NB4 (cell line): ENCODE measurements at regions not wholly inside any gene's neighbourhood (a gene's known extent, or its start where the extent isn't known, plus 50 kb on each side); places are given as distances from the start of the nearest gene placed in this dataset.

Source experiments
- DNase-seq: peaks from one replicate; pipeline ENCODE4 v3.0.0; 2010; ENCODE audit warnings: low read depth
- H3K4me3 ChIP-seq: one replicate; pipeline ENCODE4 v1.5.1; 2011; ENCODE audit warnings: mild to moderate bottlenecking, low read depth, low read length, moderate library complexity
- MYC ChIP-seq: IDR thresholded peaks from 2 replicates; pipeline ENCODE4 v1.6.1; 2011; ENCODE audit warnings: low read depth, low read length
- POLR2A ChIP-seq: IDR thresholded peaks from 2 replicates; pipeline ENCODE4 v1.6.1; 2011; ENCODE audit warnings: mild to moderate bottlenecking; ENCODE audit not compliant: insufficient read length; ENCODE audit errors: extremely low read depth
- TF ChIP-seq, protein P1 (sequence below): IDR thresholded peaks from 2 replicates; pipeline ENCODE4 v1.6.1; 2011; ENCODE audit warnings: low read depth, low read length
- TF ChIP-seq, protein P2 (sequence below): IDR thresholded peaks from one replicate; pipeline ENCODE4 v1.5.1; 2012; ENCODE audit warnings: low read depth, low read length

DNA sequence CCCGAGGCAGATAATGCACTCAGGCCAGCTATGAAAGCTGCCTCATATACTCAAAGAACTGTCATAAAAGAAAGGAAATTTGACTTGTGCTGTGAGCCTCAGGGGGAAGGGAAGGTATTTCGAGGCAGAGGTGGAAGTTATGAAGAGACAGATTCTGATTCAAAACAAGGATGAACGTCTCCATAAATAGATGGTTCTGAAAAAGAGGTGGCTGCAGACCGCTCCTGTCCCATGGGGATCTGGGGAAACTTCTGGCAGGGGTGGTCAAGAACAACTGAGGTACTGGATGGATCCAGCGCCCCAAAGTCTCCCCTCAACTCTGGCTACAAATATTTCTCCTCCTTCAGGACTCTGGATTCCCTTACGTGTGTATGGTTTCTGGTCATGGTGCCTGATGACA, 168.1 kb upstream of the IRS2 start:
- TF ChIP-seq, protein P1, sequence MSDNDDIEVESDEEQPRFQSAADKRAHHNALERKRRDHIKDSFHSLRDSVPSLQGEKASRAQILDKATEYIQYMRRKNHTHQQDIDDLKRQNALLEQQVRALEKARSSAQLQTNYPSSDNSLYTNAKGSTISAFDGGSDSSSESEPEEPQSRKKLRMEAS = no peak
- no peak for TF ChIP-seq POLR2A
- no peak for TF ChIP-seq MYC
- TF ChIP-seq, protein P2, sequence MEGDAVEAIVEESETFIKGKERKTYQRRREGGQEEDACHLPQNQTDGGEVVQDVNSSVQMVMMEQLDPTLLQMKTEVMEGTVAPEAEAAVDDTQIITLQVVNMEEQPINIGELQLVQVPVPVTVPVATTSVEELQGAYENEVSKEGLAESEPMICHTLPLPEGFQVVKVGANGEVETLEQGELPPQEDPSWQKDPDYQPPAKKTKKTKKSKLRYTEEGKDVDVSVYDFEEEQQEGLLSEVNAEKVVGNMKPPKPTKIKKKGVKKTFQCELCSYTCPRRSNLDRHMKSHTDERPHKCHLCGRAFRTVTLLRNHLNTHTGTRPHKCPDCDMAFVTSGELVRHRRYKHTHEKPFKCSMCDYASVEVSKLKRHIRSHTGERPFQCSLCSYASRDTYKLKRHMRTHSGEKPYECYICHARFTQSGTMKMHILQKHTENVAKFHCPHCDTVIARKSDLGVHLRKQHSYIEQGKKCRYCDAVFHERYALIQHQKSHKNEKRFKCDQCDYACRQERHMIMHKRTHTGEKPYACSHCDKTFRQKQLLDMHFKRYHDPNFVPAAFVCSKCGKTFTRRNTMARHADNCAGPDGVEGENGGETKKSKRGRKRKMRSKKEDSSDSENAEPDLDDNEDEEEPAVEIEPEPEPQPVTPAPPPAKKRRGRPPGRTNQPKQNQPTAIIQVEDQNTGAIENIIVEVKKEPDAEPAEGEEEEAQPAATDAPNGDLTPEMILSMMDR = no peak

DNA sequence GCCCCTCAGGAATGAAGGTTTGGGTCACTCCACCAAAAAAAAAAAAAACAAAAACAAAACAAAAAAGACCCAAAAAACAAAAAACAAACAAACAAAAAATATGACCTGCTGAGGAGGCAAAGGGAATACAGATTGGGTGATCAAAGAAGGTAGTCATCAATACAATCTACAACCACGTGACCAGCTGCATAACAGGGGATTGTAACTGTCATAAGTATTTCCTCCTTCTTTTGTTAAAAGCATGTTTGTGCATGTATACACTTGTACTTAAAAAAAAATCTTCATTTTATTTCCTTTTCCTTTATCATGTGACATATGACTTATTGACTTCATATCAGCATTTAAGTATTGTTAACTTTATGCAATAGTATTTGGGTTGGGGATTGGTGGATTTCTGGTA, 165.1 kb upstream of the IRS2 start:
- DNase-seq = no peak
- H3K4me3 ChIP-seq = no peak overlapping the region
- TF ChIP-seq, protein P1 = no peak
- TF ChIP-seq, protein P2 = no peak
- TF ChIP-seq MYC (no peak), POLR2A (no peak)

More for the DNA sequence above, 168.1 kb upstream of the IRS2 start:
- H3K4me3 ChIP-seq = no peak overlapping the region
- no peak for DNase-seq

DNA sequence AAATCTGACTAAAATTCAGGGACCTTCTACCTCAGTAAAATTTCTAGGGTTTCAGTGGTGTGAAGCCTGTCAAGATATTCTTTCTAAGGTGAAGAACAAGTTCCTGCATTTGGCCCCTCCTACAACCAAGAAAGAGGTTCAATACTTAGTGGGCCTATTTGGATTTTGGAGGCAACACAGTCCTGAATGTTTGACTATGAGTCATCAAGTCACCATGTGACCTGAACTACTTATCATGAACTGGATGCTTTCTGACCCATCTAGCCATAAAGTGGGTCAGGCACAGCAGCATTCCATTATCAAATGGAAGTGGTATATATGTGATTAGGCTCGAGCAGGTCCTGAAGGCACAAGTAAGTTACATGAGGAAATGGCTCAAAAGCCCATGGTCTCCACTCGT, 163.0 kb upstream of the IRS2 start:
- H3K4me3 ChIP-seq = no peak overlapping the region
- TF ChIP-seq MYC = no peak
- TF ChIP-seq POLR2A = no peak
- TF ChIP-seq, protein P1 = no peak
- TF ChIP-seq, protein P2 = no peak

DNA sequence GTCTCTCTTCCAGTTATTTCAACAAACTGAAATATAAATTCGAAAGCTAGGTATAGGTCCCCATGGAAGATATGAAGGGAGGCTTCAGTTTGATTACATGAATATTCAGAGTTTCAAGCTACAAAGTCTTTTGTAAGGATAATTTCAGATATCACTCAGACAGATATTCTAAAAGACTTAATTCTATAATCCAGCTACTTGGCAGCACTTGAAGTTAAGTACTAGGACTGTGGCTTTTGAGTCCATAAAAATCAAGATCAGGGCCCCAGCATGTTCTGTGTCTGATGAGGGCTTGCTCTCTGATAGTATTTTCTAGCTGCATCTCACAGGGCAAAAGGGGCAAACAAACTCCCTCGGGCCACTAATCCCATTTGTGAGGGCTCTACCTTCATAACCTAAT, 160.6 kb upstream of the IRS2 start:
- no peak for TF ChIP-seq MYC
- no peak for DNase-seq

More for the DNA sequence above, 163.0 kb upstream of the IRS2 start:
- no peak for DNase-seq

DNA sequence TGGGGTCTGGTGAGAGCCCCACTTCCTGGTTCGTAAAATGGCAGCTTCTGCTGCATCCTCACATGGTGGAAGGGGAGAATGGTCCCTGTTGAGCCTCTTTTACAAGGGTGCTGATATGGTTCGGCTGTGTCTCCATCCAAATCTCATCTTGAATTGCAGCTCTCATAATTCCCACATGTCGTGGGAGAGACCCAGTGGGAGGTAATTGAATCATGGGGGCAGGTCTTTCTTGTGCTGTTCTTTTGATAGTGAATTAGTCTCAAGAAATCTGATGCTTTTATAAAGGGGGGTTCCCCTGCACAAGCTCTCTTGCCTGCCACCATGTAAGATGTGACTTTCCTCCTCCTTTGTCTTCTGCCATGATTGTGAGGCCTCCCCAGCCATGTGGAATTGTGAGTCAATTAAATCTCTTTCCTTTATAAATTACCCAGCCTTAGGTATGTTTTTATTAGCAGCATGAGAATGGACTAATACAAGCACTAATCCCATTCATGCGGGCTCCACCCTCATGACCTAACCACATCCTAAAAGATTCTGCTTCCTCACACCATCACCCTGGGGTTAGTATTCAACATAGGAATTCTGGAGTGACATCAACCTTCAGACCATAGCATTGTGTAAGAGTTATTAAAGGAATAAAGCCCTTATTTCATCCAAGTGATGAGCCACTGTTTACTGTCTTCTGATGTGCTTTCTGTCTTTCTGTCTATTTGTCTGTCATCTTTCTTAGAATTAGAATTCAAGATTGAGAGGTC, 159.0 kb upstream of the IRS2 start:
- no peak for DNase-seq
- no peak overlapping the region for H3K4me3 ChIP-seq
- TF ChIP-seq, protein P1 = no peak
- TF ChIP-seq MYC (no peak), POLR2A (no peak)
- TF ChIP-seq, protein P2 = no peak

More for the DNA sequence above, 160.6 kb upstream of the IRS2 start:
- H3K4me3 ChIP-seq = no peak overlapping the region

DNA sequence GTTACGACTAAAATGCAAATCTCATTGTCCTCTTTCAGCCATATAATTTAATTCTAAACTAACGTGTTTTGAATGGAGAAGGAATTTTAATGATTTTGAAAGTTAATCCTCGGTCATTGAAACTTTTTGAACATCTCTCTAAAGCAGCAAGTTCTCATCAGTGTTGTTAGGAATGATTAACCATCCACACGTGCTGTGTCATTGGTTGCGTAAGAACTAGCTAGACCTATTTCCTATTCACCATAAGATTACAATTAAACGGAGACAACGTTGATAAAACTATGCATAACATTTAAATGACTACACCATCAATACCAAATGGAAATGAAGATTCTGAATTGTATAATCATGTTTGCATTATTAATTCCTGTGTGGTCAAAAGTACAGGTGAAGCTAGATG, 155.6 kb upstream of the IRS2 start:
- peak; percentile 41 for TF ChIP-seq MYC
- no peak for TF ChIP-seq POLR2A
- TF ChIP-seq, protein P1 = peak; percentile 58
- peak; percentile 58 for DNase-seq

More for the DNA sequence above, 155.6 kb upstream of the IRS2 start:
- H3K4me3 ChIP-seq = no peak overlapping the region
